Left ventricle myocardium inferior (tissue), 1 donor: ENCODE measurements at regions not wholly inside any gene's neighbourhood (a gene's known extent, or its start where the extent isn't known, plus 50 kb on each side); places are given as distances from the start of the nearest gene placed in this dataset.

ENCODE experiments used
- DNase-seq: peaks from one replicate; pipeline ENCODE4 v3.0.0-alpha.2; 2020
- H3K27ac ChIP-seq: fragments of 200-600 bp; replicated peaks from 2 replicates; pipeline ENCODE4 v1.8.0; 2021
- H3K27me3 ChIP-seq: fragments of 200-600 bp; 2 replicates; pipeline ENCODE4 v1.8.0; 2021; ENCODE audit warnings: low read depth
- H3K36me3 ChIP-seq: fragments of 200-600 bp; 2 replicates; pipeline ENCODE4 v1.8.0; 2021
- H3K4me1 ChIP-seq: fragments of 200-600 bp; 2 replicates; pipeline ENCODE4 v1.8.0; 2021
- H3K4me3 ChIP-seq: fragments of 200-600 bp; 2 replicates; pipeline ENCODE4 v1.8.0; 2021; ENCODE audit warnings: mild to moderate bottlenecking, moderate library complexity
- H3K9me3 ChIP-seq: fragments of 200-600 bp; replicated peaks from 2 replicates; pipeline ENCODE4 v1.8.0; 2021
- CTCF ChIP-seq: fragments of 200-600 bp; IDR thresholded peaks from 2 replicates; pipeline ENCODE4 v1.8.0; 2021; ENCODE audit warnings: antibody characterized with exemption, mild to moderate bottlenecking, borderline replicate concordance
- intact Hi-C: fragments of 100-400 bp; cut with micrococcal nuclease; formaldehyde crosslinking; loops from one replicate; pipeline ENCODE4 v1.11.0; 2022
- donor health status: DM: no; HTN: yes; CAD: no; lungs with severe emphysema.

GRCh38 chr6:119974430-119975159 lies 625.0 kb upstream of the MAN1A1 start:
- Histone ChIP-seq H3K27ac (no peak overlapping the region), H3K4me1 (no peaks in the 10 kb centered on the region), H3K9me3 (no peaks in the 10 kb centered on the region), H3K4me3 (no peak overlapping the region), H3K36me3 (no peaks in the 10 kb centered on the region), H3K27me3 (no peaks in the 10 kb centered on the region)
- no peak for DNase-seq
- intact Hi-C loops, result no loop called here
- TF ChIP-seq CTCF, result no peak

- no peak overlapping the region for H3K4me3 ChIP-seq
- no peak for DNase-seq
- H3K9me3 ChIP-seq, result no peaks in the 10 kb centered on the region
- no peaks in the 10 kb centered on the region for H3K27me3 ChIP-seq
- H3K4me1 ChIP-seq, result no peaks in the 10 kb centered on the region
- no peaks in the 10 kb centered on the region for H3K36me3 ChIP-seq
- no peak overlapping the region for H3K27ac ChIP-seq
- intact Hi-C loops, result no loop called here
- TF ChIP-seq CTCF, result no peak
Measured at GRCh38 chr6:119966484-119966883, 616.9 kb upstream of the MAN1A1 start.

GRCh38 chr6:119965900-119966299 lies 616.3 kb upstream of the MAN1A1 start:
- H3K27ac ChIP-seq, result no peak overlapping the region
- H3K9me3 ChIP-seq, result no peaks in the 10 kb centered on the region
- H3K4me1 ChIP-seq, result no peaks in the 10 kb centered on the region
- no peaks in the 10 kb centered on the region for H3K36me3 ChIP-seq
- intact Hi-C loops, result no loop called here
- H3K4me3 ChIP-seq, result no peak overlapping the region
- no peak for DNase-seq
- H3K27me3 ChIP-seq, result no peaks in the 10 kb centered on the region
- no peak for TF ChIP-seq CTCF

- no peaks in the 10 kb centered on the region for H3K4me1 ChIP-seq
- H3K9me3 ChIP-seq, result no peaks in the 10 kb centered on the region
- no peak overlapping the region for H3K27ac ChIP-seq
- no peak overlapping the region for H3K4me3 ChIP-seq
- intact Hi-C loops, result no loop called here
- no peak for DNase-seq
- H3K27me3 ChIP-seq, result no peaks in the 10 kb centered on the region
- no peaks in the 10 kb centered on the region for H3K36me3 ChIP-seq
- TF ChIP-seq CTCF, result no peak
Measured at GRCh38 chr6:119965008-119965407, 615.4 kb upstream of the MAN1A1 start.

- no peaks in the 10 kb centered on the region for H3K27me3 ChIP-seq
- H3K4me3 ChIP-seq, result no peak overlapping the region
- intact Hi-C loops, result no loop called here
- no peak overlapping the region for H3K27ac ChIP-seq
- no peaks in the 10 kb centered on the region for H3K36me3 ChIP-seq
- no peak for DNase-seq
- no peaks in the 10 kb centered on the region for H3K4me1 ChIP-seq
- no peak for TF ChIP-seq CTCF
- no peaks in the 10 kb centered on the region for H3K9me3 ChIP-seq
Measured at GRCh38 chr6:119962505-119962904, 612.9 kb upstream of the MAN1A1 start.
